ENCODE measurements at regions not wholly inside any gene's neighbourhood (a gene's known extent, or its start where the extent isn't known, plus 50 kb on each side); places are given as distances from the start of the nearest gene placed in this dataset.
"Not testable (repeated sequence)": the region's sequence is repeated elsewhere in the genome, so short reads cannot be mapped to it uniquely, and the experiment has no call there.

GRCh38 chr3:118593277-118593670 is 441.4 kb downstream of the IGSF11 start:
- in situ Hi-C loops (cut with HindIII; ENCODE audit: low pct_unique_long_range_greater_than_20kb, low sequenced_read_pairs), result no loop called here
- no peak for DNase-seq (ENCODE audit: low read depth)

- in situ Hi-C loops (cut with HindIII; ENCODE audit: low pct_unique_long_range_greater_than_20kb, low sequenced_read_pairs), result no loop called here
- DNase-seq (ENCODE audit: low read depth), result no peak
Observed at GRCh38 chr3:118597184-118597583, 437.5 kb downstream of the IGSF11 start.

DNA sequence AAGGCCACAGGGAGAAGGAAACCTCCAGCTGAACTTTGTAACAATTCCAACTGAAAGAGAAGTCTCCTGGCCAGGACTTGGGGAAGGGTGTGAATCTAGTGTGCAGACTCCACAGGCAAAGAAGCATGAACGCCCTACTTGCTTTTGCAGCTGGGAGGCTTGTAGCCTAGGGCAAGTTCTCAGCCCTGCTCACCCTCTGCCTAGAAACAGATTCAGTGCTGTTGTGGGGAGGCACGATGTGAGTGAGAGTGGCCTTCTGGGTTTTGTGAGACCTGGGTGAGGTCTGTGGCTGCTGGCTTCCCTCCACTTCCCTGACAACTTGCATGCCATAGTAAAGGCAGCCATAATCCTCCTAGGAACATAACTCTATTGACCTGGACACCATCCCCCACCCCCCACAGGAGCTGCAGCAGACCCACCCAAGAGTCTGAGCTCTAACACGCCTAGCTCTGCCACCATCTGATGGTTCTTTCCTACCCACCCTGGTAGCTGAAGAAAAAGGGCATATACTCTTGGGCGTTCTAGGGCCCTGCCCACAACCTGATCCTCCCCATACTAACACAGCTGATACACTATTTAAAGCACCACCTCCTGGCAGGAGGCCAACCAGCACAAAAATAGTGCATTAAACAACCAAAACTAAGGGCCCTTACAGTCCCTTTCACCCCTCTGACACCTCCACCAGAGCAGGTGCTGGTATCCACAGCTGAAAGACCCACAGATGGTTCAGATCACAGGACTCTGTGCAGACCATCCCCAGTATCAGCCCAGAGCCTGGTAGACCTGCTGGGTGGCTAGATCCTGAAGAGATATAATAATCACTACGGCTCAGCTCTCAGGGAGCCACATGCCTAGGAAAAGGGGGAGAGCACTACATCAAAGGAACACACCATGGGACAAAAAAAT is 426.5 kb downstream of the IGSF11 start:
- DNase-seq (ENCODE audit: low read depth), result no peak
- in situ Hi-C loops (cut with HindIII; ENCODE audit: low pct_unique_long_range_greater_than_20kb, low sequenced_read_pairs), result no loop called here

DNA sequence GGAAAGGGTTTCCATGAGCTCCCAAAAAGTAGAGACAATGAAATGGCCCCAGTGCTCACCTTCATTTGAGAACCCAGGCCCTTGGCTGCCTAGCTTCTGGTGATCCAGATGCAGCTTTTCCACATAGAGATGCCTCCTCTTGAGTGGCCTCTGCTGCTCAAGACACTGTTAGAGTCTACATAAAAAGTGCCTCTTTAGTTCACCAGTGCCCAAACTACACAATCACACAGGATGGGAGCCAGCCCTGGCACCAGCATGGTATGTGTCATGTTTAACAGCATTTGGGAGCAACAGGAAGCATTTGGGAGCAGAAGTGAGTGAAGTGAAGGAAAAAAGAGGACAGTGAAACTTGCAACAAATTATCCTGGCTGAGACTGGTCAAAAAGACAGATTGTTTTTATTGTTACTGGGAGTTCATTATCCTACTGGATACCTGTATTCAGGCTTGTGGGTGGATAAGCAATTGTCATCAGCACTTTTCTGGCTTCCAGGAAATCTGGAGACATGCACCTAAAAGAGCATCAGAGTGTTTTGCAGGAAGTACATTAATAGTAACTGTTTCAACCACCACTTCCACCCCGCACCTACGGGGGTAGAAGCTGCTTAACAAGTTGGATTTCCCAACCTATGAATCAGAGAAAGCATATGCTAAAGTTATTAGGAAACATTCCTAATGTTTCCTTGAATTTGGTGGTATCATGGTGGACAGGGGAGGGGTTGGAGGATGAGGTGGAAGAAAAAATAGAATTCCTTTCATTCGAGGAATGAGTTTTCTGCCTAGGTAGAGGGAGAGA is 416.2 kb downstream of the IGSF11 start:
- DNase-seq (ENCODE audit: low read depth), result no peak
- in situ Hi-C loops (cut with HindIII; ENCODE audit: low pct_unique_long_range_greater_than_20kb, low sequenced_read_pairs), result no loop called here

DNA sequence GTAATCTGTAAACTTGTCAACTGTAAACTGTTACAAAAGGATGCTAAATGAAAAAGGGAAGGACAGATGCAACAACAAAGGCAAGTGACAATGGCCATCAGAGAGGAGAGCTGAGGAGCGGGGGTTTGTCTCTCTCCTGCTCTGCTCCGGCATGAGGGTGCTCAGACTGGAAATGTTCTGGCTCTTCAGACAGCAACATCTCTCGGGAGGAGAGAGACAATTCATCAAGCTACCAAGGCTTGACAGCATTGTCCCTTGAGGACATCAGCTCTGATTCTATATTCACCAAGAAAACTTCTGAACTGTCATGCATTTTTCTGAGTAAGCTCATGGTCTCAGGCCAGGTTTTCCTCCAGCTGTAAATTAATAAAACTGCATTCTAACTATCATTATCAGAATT is 408.2 kb downstream of the IGSF11 start:
- in situ Hi-C loops (cut with HindIII; ENCODE audit: low pct_unique_long_range_greater_than_20kb, low sequenced_read_pairs), result no loop called here
- no peak for DNase-seq (ENCODE audit: low read depth)

GRCh38 chr3:118628704-118629341 is 405.8 kb downstream of the IGSF11 start:
- in situ Hi-C loops (cut with HindIII; ENCODE audit: low pct_unique_long_range_greater_than_20kb, low sequenced_read_pairs), result no loop called here
- peak; percentile 26 for DNase-seq (ENCODE audit: low read depth)

- no peak for DNase-seq (ENCODE audit: low read depth)
- in situ Hi-C loops (cut with HindIII; ENCODE audit: low pct_unique_long_range_greater_than_20kb, low sequenced_read_pairs), result no loop called here
Observed at GRCh38 chr3:118629821-118630220, 404.8 kb downstream of the IGSF11 start.

- in situ Hi-C loops (cut with HindIII; ENCODE audit: low pct_unique_long_range_greater_than_20kb, low sequenced_read_pairs), result no loop called here
- DNase-seq (ENCODE audit: low read depth), result no peak
Observed at GRCh38 chr3:118635711-118636110, 398.9 kb downstream of the IGSF11 start.

DNA sequence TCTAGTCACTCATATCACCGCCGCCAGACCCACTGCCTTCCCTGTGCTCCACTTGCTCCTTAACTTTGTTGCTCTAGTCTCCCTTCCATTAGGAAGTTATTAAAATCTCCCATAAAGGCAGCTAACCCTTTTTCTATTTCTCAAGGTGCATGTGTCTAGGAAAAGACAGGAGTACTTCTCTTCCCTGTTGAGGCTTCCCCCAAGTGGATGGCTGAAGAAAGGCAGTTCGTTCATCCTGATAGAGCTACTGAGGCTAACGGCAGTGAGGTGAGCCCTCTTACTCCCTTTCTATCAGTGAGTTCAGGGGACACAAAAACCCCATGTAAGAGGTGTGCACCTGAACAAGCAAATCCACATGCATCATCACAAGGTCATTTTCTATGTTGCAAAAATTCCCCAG is 397.8 kb downstream of the IGSF11 start:
- no peak for DNase-seq (ENCODE audit: low read depth)
- in situ Hi-C loops (cut with HindIII; ENCODE audit: low pct_unique_long_range_greater_than_20kb, low sequenced_read_pairs), result no loop called here

DNA sequence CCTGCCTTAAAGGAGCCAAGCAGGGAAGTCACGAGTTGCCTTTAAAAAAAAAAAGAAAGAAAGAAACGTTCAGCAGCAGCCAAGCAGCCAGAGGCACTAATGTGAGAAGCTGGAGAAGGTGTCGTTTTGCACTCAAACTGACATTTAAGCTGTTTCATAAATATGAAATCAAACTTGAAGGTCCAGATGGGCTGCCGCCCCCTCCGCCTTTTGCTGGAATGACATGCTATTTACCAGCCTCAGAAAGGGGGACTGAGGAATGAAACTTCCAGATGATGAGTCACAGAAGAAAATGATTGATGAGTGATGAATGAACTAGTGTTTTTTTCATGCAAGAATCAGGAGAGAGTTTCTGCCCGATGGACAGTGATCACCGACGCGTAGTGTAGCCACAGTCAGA is 396.8 kb downstream of the IGSF11 start:
- no peak for DNase-seq (ENCODE audit: low read depth)
- in situ Hi-C loops (cut with HindIII; ENCODE audit: low pct_unique_long_range_greater_than_20kb, low sequenced_read_pairs), result no loop called here

DNA sequence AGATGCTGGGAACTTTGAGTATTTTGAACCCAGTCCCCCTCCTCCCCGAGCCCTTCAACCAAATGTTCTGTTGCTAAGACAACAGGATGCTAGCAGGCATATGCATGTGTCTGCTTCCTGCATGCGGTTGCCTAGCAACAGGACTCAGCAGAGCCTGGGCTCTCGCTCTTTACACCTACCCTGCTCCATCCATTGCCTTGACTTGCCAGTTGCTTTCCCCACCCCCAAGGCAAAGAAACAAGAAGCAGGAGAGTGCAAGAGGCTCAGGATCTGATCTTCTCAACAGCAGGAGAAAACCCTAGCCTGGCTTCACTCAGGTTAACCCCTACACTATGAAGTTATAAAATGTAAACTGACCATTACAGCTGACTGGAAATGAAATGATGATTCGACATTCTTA is 393.0 kb downstream of the IGSF11 start:
- in situ Hi-C loops (cut with HindIII; ENCODE audit: low pct_unique_long_range_greater_than_20kb, low sequenced_read_pairs), result no loop called here
- DNase-seq (ENCODE audit: low read depth), result no peak

DNA sequence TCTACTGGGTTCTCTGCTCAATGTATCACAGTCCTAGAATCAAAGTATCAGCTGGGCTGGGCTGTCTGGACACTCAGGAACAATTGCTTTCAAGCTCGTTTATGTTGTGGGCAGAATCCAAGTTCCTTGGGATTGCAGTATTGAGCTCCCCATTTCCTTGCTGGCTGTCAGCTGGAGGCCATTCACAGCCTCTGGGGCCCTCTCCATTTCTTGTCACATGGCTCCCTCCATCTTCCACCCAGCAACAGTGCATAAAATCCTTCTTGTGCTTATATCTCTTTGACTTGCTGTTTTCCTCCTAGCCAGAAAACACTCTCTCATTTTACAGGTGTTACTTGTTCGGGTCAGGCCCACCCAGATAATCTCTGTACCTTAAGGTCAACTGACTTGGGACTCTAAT is 363.5 kb downstream of the IGSF11 start:
- in situ Hi-C loops (cut with HindIII; ENCODE audit: low pct_unique_long_range_greater_than_20kb, low sequenced_read_pairs), result no loop called here
- no peak for DNase-seq (ENCODE audit: low read depth)

- no peak for DNase-seq (ENCODE audit: low read depth)
- in situ Hi-C loops (cut with HindIII; ENCODE audit: low pct_unique_long_range_greater_than_20kb, low sequenced_read_pairs), result no loop called here
Observed at GRCh38 chr3:118675305-118675704, 359.3 kb downstream of the IGSF11 start.

DNA sequence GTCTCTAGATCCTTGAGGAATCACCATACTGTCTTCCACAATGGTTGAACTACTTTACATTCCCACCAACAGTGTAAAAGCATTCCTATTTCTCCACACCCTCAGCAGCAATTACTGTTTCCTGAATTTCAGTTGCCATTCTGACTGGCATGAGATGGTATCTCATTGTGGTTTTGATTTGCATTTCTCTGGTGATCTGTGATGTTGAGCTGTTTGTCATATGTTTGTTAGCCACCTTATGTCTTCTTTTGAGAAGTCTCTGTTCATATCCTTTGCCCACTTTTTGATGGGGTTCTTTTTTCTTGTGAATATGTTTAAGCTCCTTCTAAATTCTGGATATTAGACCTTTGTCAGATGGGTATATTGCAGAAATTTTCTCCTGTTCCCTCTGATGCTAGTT is 356.0 kb downstream of the IGSF11 start:
- DNase-seq (ENCODE audit: low read depth); in situ Hi-C loops (cut with HindIII; ENCODE audit: low pct_unique_long_range_greater_than_20kb, low sequenced_read_pairs): not testable (repeated sequence)

GRCh38 chr3:118682921-118683320 is 351.7 kb downstream of the IGSF11 start:
- in situ Hi-C loops (cut with HindIII; ENCODE audit: low pct_unique_long_range_greater_than_20kb, low sequenced_read_pairs), result no loop called here
- DNase-seq (ENCODE audit: low read depth), result no peak

DNA sequence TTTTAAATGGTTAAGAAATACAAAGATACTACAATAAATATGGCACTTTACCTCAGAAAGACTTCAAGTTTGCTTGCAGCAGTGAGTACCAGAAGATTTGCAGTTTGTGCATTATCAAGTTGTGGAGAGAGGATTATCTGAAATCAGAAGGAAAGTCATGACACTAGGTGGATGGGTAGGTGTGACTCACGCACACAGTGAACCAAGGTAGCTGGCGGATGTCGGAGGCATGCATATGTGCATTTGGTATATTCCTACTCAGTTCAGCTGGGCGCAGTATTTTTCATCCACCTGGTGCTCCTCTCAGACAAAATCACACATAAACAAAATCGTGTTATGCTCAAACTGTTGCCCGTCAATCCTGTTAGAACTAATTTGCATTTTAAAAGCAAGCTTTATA is 351.0 kb downstream of the IGSF11 start:
- DNase-seq (ENCODE audit: low read depth), result no peak
- in situ Hi-C loops (cut with HindIII; ENCODE audit: low pct_unique_long_range_greater_than_20kb, low sequenced_read_pairs), result no loop called here

DNA sequence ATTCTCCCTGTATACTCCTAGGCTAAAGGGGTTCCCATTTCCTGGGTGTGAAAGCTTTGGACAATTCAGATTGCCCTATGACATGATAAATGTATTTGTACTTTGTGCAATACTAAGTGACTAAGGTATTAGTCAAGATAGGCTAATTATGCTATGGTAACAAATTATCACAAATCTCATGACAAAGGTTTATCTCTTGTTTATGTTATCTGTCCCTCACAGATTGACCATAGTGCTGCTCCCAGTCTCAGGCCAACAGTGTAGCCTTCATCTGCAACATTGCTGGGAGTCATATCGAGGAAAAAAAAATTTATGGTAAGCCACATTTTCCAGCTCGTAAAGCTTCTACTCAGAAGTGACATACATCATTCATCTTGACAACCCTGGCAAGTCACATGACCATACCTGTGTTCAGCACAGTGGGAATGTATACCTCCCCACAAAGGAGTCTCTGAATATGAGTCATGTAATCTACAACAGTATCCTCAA is 346.2 kb downstream of the IGSF11 start:
- in situ Hi-C loops (cut with HindIII; ENCODE audit: low pct_unique_long_range_greater_than_20kb, low sequenced_read_pairs), result no loop called here
- no peak for DNase-seq (ENCODE audit: low read depth)

DNA sequence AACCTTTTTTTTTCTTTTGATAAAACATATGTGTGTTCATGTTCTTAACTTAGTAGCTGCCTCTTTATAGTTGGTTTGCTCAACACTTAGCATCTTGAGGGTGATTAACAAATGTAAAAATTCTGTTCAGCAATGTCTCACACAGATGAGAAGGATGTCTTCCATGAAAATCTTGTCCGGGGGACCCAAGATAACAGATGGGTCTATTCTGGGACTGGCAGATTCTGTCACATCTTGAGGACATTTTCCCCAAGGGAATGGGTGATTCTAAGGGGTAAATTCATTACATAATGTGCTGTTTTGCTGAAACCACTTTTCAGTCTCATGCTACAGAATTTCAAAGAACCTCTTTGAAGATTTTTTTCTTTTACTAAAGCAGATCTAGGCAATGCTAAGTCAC is 342.2 kb downstream of the IGSF11 start:
- in situ Hi-C loops (cut with HindIII; ENCODE audit: low pct_unique_long_range_greater_than_20kb, low sequenced_read_pairs), result no loop called here
- no peak for DNase-seq (ENCODE audit: low read depth)
